GM12872 (cell line): ENCODE measurements at regions not wholly inside any gene's neighbourhood (a gene's known extent, or its start where the extent isn't known, plus 50 kb on each side); places are given as distances from the start of the nearest gene placed in this dataset.

Experiments used
- TF ChIP-seq, protein P1 (sequence below): IDR thresholded peaks from 3 replicates; pipeline ENCODE4 v1.5.1; 2011; ENCODE audit warnings: low read depth, mild to moderate bottlenecking, low read length, moderate library complexity; ENCODE audit not compliant: insufficient read depth

DNA sequence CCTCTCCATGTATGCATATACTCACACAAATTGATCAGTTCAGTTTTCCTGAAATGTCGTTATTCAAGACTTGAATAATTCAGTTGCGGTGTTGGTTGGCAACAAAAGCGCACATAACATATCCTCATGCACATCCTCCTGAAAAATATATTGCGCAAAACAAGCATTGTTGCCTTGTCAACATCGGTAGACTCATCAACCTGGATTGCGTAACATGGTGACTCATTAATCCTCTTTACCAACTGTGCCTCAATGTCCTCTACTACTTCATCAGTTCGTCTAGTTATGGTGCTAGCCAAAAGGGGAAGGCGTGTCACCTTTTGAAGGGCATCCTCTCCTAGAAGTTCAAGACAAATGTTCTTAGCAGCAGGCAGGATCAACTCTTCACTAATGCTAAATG lies 357.7 kb downstream of the LMO7 start:
- TF ChIP-seq, protein P1, sequence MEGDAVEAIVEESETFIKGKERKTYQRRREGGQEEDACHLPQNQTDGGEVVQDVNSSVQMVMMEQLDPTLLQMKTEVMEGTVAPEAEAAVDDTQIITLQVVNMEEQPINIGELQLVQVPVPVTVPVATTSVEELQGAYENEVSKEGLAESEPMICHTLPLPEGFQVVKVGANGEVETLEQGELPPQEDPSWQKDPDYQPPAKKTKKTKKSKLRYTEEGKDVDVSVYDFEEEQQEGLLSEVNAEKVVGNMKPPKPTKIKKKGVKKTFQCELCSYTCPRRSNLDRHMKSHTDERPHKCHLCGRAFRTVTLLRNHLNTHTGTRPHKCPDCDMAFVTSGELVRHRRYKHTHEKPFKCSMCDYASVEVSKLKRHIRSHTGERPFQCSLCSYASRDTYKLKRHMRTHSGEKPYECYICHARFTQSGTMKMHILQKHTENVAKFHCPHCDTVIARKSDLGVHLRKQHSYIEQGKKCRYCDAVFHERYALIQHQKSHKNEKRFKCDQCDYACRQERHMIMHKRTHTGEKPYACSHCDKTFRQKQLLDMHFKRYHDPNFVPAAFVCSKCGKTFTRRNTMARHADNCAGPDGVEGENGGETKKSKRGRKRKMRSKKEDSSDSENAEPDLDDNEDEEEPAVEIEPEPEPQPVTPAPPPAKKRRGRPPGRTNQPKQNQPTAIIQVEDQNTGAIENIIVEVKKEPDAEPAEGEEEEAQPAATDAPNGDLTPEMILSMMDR = no peak

GRCh38 chr13:75993241-75993640 lies 357.1 kb downstream of the LMO7 start:
- TF ChIP-seq, protein P1 = no peak

DNA sequence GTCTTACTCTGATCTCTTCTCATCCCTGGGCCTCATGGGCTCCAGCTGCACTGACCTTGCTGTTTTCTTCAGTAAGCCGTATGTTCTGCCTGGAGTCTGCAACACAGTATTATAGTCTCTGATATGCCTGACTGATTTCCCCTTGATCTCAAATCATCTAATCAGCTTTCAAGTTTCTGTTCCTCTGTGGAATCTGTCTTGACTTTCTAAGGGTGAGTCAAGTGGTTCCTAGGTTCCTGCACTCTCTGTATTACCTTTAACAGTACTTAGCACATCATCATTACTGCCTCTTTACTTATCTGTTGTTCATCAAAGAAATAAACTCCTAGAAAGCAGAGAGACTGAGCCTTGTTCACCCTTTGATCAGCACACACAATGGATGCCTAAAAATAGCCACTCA lies 350.7 kb downstream of the LMO7 start:
- TF ChIP-seq, protein P1 = no peak

DNA sequence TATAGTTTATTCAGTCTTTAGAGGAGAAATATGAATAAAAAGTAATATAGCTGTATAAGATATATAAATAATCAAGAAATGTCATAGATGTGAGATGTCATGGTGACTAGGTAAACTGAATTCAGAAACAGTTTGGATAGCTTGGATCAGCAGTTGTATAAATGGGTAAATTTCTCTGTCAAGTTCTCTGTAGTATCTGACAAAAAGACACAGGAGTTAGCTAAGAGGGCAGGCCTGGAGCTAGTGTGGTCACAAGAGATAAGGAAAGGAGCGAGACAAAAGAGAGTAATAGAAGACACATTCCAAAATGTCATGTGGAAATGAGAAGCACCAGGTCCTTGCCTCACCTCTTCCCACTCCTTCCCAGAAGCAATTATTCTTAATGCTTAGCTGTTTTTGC lies 349.0 kb downstream of the LMO7 start:
- TF ChIP-seq, protein P1 = no peak

- TF ChIP-seq, protein P1 = no peak
Observed at GRCh38 chr13:75978818-75979217, 342.7 kb downstream of the LMO7 start.

GRCh38 chr13:75968103-75968838 lies 332.1 kb downstream of the LMO7 start:
- TF ChIP-seq, protein P1 = no peak

DNA sequence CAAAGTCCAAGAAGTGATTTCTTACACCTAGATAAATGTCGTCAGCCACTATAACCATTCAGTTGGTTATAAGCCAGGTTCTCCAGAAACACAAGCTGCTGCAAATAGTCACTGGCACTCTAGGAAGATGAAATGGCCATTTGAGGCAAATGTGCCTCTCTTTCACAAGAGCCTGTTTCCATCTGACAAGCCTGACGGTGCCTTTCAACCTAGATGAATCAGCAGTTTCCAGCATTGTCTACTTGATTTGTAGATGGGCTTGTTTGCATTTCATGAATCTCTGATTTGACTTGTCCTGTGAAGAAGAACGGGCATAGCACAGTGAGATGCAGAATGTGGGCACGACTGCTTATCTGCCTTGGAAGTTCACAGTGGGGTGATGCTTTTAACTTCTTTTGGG lies 327.2 kb downstream of the LMO7 start:
- TF ChIP-seq, protein P1 = no peak
